ENCODE measurements at regions not wholly inside any gene's neighbourhood (a gene's known extent, or its start where the extent isn't known, plus 50 kb on each side); places are given as distances from the start of the nearest gene placed in this dataset.

GRCh38 chr6:9095137-9095536, 659.8 kb upstream of the SLC35B3 start:
- Histone ChIP-seq H3K27me3 (ENCODE audit: control insufficient read depth in 5 of 5, insufficient read depth in 4 of 5, low read length in 5 of 5) (no peaks in the 10 kb centered on the region), H3K27ac (ENCODE audit: low read depth, low read length) (no peak overlapping the region), H3K9ac (ENCODE audit: low read length in 5 of 5) (no peak overlapping the region), H3K4me3 (ENCODE audit: low read depth in 1 of 5, low read length in 5 of 5) (no peak overlapping the region), H3K36me3 (ENCODE audit: control insufficient read depth in 5 of 5, insufficient read depth in 5 of 5, low read length in 5 of 5) (no peaks in the 10 kb centered on the region), H3K4me1 (ENCODE audit: control insufficient read depth in 5 of 5, insufficient read depth in 5 of 5, low read length in 5 of 5) (no peaks in the 10 kb centered on the region), H3K9me3 (ENCODE audit: control insufficient read depth in 5 of 5, low read length in 5 of 5) (peaks cover 0 to under 1% (median 0%) of the 10 kb centered on the region in 5 donors)

DNA sequence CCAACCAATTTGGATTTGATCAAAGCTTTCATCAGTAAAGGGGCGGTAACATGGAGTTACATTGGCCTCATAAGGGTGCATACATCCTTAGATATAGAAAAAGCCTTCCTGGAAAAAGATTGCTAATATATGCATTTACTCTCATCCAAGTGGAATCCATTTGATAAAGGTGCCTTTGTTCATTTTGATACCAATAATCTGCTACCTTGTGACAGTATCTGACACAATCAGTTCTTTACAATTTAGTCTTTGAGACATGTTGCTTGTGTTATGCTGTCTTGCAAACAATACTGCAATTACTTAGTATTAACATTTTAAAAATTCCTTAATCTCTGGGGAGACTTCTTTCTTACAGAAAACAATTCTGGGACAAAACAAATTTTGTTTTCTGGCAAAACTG, 654.4 kb upstream of the SLC35B3 start:
- Histone ChIP-seq H3K9me3 (ENCODE audit: control insufficient read depth in 5 of 5, low read length in 5 of 5) (no peaks in the 10 kb centered on the region), H3K9ac (ENCODE audit: low read length in 5 of 5) (no peak overlapping the region), H3K27me3 (ENCODE audit: control insufficient read depth in 5 of 5, insufficient read depth in 4 of 5, low read length in 5 of 5) (no peaks in the 10 kb centered on the region), H3K4me3 (ENCODE audit: low read depth in 1 of 5, low read length in 5 of 5) (no peak overlapping the region), H3K27ac (ENCODE audit: low read depth, low read length) (no peak overlapping the region), H3K4me1 (ENCODE audit: control insufficient read depth in 5 of 5, insufficient read depth in 5 of 5, low read length in 5 of 5) (no peaks in the 10 kb centered on the region), H3K36me3 (ENCODE audit: control insufficient read depth in 5 of 5, insufficient read depth in 5 of 5, low read length in 5 of 5) (no peaks in the 10 kb centered on the region)

DNA sequence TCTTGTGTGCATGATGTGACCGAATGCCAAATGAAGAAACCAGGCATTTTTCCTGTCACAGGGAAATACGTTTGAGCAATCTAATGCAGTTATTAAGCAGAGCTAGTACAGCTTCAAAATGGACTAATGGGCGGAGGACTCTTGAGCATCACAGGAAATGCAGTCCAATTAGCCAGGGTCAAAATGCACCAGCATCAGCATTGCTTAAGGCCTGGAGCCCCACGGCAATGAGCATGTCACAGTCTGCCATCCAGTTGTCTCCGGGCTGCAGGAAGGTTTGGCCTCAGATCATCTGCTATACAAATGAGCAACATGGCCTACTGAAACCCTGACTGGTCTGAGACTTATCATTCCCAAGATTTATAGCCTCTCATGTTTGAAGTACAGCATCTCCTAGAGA, 652.1 kb upstream of the SLC35B3 start:
- H3K4me3 ChIP-seq (ENCODE audit: low read depth in 1 of 5, low read length in 5 of 5), result no peak overlapping the region
- no peaks in the 10 kb centered on the region for H3K36me3 ChIP-seq (ENCODE audit: control insufficient read depth in 5 of 5, insufficient read depth in 5 of 5, low read length in 5 of 5)
- H3K27me3 ChIP-seq (ENCODE audit: control insufficient read depth in 5 of 5, insufficient read depth in 4 of 5, low read length in 5 of 5), result no peaks in the 10 kb centered on the region
- H3K27ac ChIP-seq (ENCODE audit: low read depth, low read length), result no peak overlapping the region
- no peaks in the 10 kb centered on the region for H3K4me1 ChIP-seq (ENCODE audit: control insufficient read depth in 5 of 5, insufficient read depth in 5 of 5, low read length in 5 of 5)
- no peak overlapping the region for H3K9ac ChIP-seq (ENCODE audit: low read length in 5 of 5)
- no peaks in the 10 kb centered on the region for H3K9me3 ChIP-seq (ENCODE audit: control insufficient read depth in 5 of 5, low read length in 5 of 5)

DNA sequence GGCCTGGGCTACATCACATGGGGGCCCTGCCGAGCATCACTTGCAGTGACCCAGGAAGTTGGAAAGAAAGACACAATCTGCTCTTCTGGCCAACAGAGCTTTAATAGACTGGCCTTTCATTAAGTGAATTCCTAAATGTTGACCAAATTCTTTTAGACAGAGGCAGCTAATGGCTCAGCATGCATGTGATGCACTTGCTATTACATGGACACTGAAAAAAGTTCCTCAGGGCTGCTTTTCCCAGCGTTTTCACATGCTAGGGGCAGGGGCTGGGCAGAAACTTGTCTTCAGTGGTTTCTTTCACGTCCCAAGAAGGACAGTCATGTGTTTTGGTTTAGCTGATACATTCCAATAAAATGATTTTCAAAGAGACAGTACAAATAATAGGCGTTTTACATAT, 651.0 kb upstream of the SLC35B3 start:
- no peaks in the 10 kb centered on the region for H3K27me3 ChIP-seq (ENCODE audit: control insufficient read depth in 5 of 5, insufficient read depth in 4 of 5, low read length in 5 of 5)
- H3K9ac ChIP-seq (ENCODE audit: low read length in 5 of 5), result no peak overlapping the region
- no peak overlapping the region for H3K4me3 ChIP-seq (ENCODE audit: low read depth in 1 of 5, low read length in 5 of 5)
- H3K4me1 ChIP-seq (ENCODE audit: control insufficient read depth in 5 of 5, insufficient read depth in 5 of 5, low read length in 5 of 5), result no peaks in the 10 kb centered on the region
- H3K9me3 ChIP-seq (ENCODE audit: control insufficient read depth in 5 of 5, low read length in 5 of 5), result no peaks in the 10 kb centered on the region
- H3K27ac ChIP-seq (ENCODE audit: low read depth, low read length), result no peak overlapping the region
- no peaks in the 10 kb centered on the region for H3K36me3 ChIP-seq (ENCODE audit: control insufficient read depth in 5 of 5, insufficient read depth in 5 of 5, low read length in 5 of 5)

GRCh38 chr6:9085709-9086070, 650.3 kb upstream of the SLC35B3 start:
- H3K9ac ChIP-seq (ENCODE audit: low read length in 5 of 5), result no peak overlapping the region
- no peaks in the 10 kb centered on the region for H3K9me3 ChIP-seq (ENCODE audit: control insufficient read depth in 5 of 5, low read length in 5 of 5)
- no peaks in the 10 kb centered on the region for H3K36me3 ChIP-seq (ENCODE audit: control insufficient read depth in 5 of 5, insufficient read depth in 5 of 5, low read length in 5 of 5)
- no peak overlapping the region for H3K4me3 ChIP-seq (ENCODE audit: low read depth in 1 of 5, low read length in 5 of 5)
- H3K4me1 ChIP-seq (ENCODE audit: control insufficient read depth in 5 of 5, insufficient read depth in 5 of 5, low read length in 5 of 5), result no peaks in the 10 kb centered on the region
- no peak overlapping the region for H3K27ac ChIP-seq (ENCODE audit: low read depth, low read length)
- H3K27me3 ChIP-seq (ENCODE audit: control insufficient read depth in 5 of 5, insufficient read depth in 4 of 5, low read length in 5 of 5), result no peaks in the 10 kb centered on the region

DNA sequence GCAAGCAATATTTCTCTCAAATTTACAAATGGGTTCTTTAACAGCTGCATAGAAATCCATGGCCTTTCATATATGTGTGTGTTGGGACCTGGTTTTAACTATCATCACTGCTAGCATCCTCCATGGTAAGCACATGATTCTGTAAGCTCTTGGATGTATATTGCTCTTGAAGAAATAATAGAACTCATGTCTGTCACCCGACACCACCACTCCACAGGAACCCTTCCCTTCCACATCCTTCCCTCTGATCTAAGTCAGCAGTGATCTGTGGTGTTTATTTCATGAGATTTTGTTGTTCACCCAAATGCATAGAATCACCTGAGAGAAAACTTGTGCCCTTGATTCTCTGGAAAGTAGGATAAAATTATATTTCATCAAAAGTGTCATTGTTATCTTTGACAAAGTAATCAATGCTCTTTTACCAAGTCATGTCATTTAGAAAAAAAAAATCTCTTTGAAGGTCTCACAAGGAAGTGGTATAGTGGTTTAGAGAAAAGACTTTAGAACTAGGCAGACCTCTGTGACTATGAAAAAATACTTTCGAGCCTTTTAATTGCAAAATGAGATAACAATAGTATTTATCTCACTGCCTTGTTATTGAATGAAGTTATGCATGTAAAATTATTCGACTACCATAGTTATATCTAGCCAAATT, 649.8 kb upstream of the SLC35B3 start:
- Histone ChIP-seq H3K36me3 (ENCODE audit: control insufficient read depth in 5 of 5, insufficient read depth in 5 of 5, low read length in 5 of 5) (no peaks in the 10 kb centered on the region), H3K4me1 (ENCODE audit: control insufficient read depth in 5 of 5, insufficient read depth in 5 of 5, low read length in 5 of 5) (no peaks in the 10 kb centered on the region), H3K27ac (ENCODE audit: low read depth, low read length) (no peak overlapping the region), H3K9me3 (ENCODE audit: control insufficient read depth in 5 of 5, low read length in 5 of 5) (no peaks in the 10 kb centered on the region), H3K4me3 (ENCODE audit: low read depth in 1 of 5, low read length in 5 of 5) (no peak overlapping the region), H3K9ac (ENCODE audit: low read length in 5 of 5) (no peak overlapping the region), H3K27me3 (ENCODE audit: control insufficient read depth in 5 of 5, insufficient read depth in 4 of 5, low read length in 5 of 5) (no peaks in the 10 kb centered on the region)

GRCh38 chr6:9083108-9083507, 647.8 kb upstream of the SLC35B3 start:
- H3K27me3 ChIP-seq (ENCODE audit: control insufficient read depth in 5 of 5, insufficient read depth in 4 of 5, low read length in 5 of 5), result no peaks in the 10 kb centered on the region
- no peaks in the 10 kb centered on the region for H3K9me3 ChIP-seq (ENCODE audit: control insufficient read depth in 5 of 5, low read length in 5 of 5)
- no peak overlapping the region for H3K27ac ChIP-seq (ENCODE audit: low read depth, low read length)
- H3K36me3 ChIP-seq (ENCODE audit: control insufficient read depth in 5 of 5, insufficient read depth in 5 of 5, low read length in 5 of 5), result no peaks in the 10 kb centered on the region
- H3K4me1 ChIP-seq (ENCODE audit: control insufficient read depth in 5 of 5, insufficient read depth in 5 of 5, low read length in 5 of 5), result no peaks in the 10 kb centered on the region
- H3K9ac ChIP-seq (ENCODE audit: low read length in 5 of 5), result no peak overlapping the region
- H3K4me3 ChIP-seq (ENCODE audit: low read depth in 1 of 5, low read length in 5 of 5), result no peak overlapping the region

DNA sequence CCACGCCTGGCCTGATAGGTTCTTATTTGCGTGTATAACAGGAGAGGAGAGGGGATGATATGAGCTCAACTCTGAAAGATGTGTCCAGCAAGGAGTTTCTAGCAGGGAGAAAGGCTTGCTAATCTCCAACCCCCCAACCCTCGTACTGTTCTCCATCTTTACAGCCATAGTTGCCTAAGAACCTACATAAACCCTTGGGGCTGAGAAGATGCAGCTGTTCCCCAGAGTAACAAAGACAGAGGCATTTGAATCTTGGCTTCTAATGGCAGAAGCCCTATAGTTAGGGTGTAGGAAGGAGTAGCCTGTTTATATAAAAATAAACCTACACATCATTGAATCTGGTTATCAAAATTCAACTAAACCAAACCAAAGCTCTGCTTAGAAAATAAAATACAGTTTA, 631.4 kb upstream of the SLC35B3 start:
- H3K36me3 ChIP-seq (ENCODE audit: control insufficient read depth in 5 of 5, insufficient read depth in 5 of 5, low read length in 5 of 5), result no peaks in the 10 kb centered on the region
- no peak overlapping the region for H3K27ac ChIP-seq (ENCODE audit: low read depth, low read length)
- H3K4me1 ChIP-seq (ENCODE audit: control insufficient read depth in 5 of 5, insufficient read depth in 5 of 5, low read length in 5 of 5), result no peaks in the 10 kb centered on the region
- peaks cover 0 to 2% (median 0%) of the 10 kb centered on the region in 5 donors for H3K9me3 ChIP-seq (ENCODE audit: control insufficient read depth in 5 of 5, low read length in 5 of 5)
- H3K4me3 ChIP-seq (ENCODE audit: low read depth in 1 of 5, low read length in 5 of 5), result no peak overlapping the region
- no peak overlapping the region for H3K9ac ChIP-seq (ENCODE audit: low read length in 5 of 5)
- no peaks in the 10 kb centered on the region for H3K27me3 ChIP-seq (ENCODE audit: control insufficient read depth in 5 of 5, insufficient read depth in 4 of 5, low read length in 5 of 5)

- peaks cover 0 to 2% (median 0%) of the 10 kb centered on the region in 5 donors for H3K9me3 ChIP-seq (ENCODE audit: control insufficient read depth in 5 of 5, low read length in 5 of 5)
- no peak overlapping the region for H3K27ac ChIP-seq (ENCODE audit: low read depth, low read length)
- no peaks in the 10 kb centered on the region for H3K4me1 ChIP-seq (ENCODE audit: control insufficient read depth in 5 of 5, insufficient read depth in 5 of 5, low read length in 5 of 5)
- no peak overlapping the region for H3K4me3 ChIP-seq (ENCODE audit: low read depth in 1 of 5, low read length in 5 of 5)
- no peaks in the 10 kb centered on the region for H3K27me3 ChIP-seq (ENCODE audit: control insufficient read depth in 5 of 5, insufficient read depth in 4 of 5, low read length in 5 of 5)
- H3K36me3 ChIP-seq (ENCODE audit: control insufficient read depth in 5 of 5, insufficient read depth in 5 of 5, low read length in 5 of 5), result no peaks in the 10 kb centered on the region
- H3K9ac ChIP-seq (ENCODE audit: low read length in 5 of 5), result no peak overlapping the region
Measured at GRCh38 chr6:9064156-9064555, 628.8 kb upstream of the SLC35B3 start.

GRCh38 chr6:9062596-9062995, 627.3 kb upstream of the SLC35B3 start:
- H3K9me3 ChIP-seq (ENCODE audit: control insufficient read depth in 5 of 5, low read length in 5 of 5), result no peaks in the 10 kb centered on the region
- H3K4me1 ChIP-seq (ENCODE audit: control insufficient read depth in 5 of 5, insufficient read depth in 5 of 5, low read length in 5 of 5), result no peaks in the 10 kb centered on the region
- no peaks in the 10 kb centered on the region for H3K36me3 ChIP-seq (ENCODE audit: control insufficient read depth in 5 of 5, insufficient read depth in 5 of 5, low read length in 5 of 5)
- H3K27me3 ChIP-seq (ENCODE audit: control insufficient read depth in 5 of 5, insufficient read depth in 4 of 5, low read length in 5 of 5), result no peaks in the 10 kb centered on the region
- no peak overlapping the region for H3K4me3 ChIP-seq (ENCODE audit: low read depth in 1 of 5, low read length in 5 of 5)
- H3K27ac ChIP-seq (ENCODE audit: low read depth, low read length), result no peak overlapping the region
- H3K9ac ChIP-seq (ENCODE audit: low read length in 5 of 5), result no peak overlapping the region

DNA sequence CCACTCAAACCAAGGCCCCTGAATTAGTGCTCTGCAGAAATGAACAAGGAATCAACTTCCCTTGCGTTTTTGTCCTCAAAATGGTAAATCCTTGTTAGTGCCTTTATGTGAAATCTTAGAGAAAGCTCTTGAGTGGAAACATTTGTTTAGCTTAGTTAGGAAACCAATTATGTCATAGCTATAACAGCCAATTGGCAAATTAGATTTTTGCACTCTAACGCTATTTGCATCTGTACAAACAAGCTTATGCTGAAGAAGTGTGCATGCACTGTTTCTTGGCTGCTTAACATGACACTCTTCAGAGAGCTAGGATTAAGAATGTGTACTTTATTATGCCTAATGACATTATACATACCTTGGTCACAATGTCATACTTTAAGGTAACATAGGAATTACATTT, 622.6 kb upstream of the SLC35B3 start:
- Histone ChIP-seq H3K4me1 (ENCODE audit: control insufficient read depth in 5 of 5, insufficient read depth in 5 of 5, low read length in 5 of 5) (no peaks in the 10 kb centered on the region), H3K9me3 (ENCODE audit: control insufficient read depth in 5 of 5, low read length in 5 of 5) (no peaks in the 10 kb centered on the region), H3K4me3 (ENCODE audit: low read depth in 1 of 5, low read length in 5 of 5) (no peak overlapping the region), H3K27ac (ENCODE audit: low read depth, low read length) (no peak overlapping the region), H3K36me3 (ENCODE audit: control insufficient read depth in 5 of 5, insufficient read depth in 5 of 5, low read length in 5 of 5) (no peaks in the 10 kb centered on the region), H3K27me3 (ENCODE audit: control insufficient read depth in 5 of 5, insufficient read depth in 4 of 5, low read length in 5 of 5) (no peaks in the 10 kb centered on the region), H3K9ac (ENCODE audit: low read length in 5 of 5) (no peak overlapping the region)

All from subcutaneous abdominal adipose tissue (tissue), 5 donors.